Raji (cell line): ENCODE measurements at regions not wholly inside any gene's neighbourhood (a gene's known extent, or its start where the extent isn't known, plus 50 kb on each side); places are given as distances from the start of the nearest gene placed in this dataset.

Source experiments
- POLR2A ChIP-seq: IDR thresholded peaks from 2 replicates; pipeline ENCODE4 v1.6.1; 2011; ENCODE audit warnings: low read depth, low read length, control low read depth; ENCODE audit not compliant: insufficient read depth

- TF ChIP-seq POLR2A, result no peak
Measured at GRCh38 chr10:78959924-78960285, 108.9 kb upstream of the ZMIZ1 start.

- TF ChIP-seq POLR2A, result no peak
Measured at GRCh38 chr10:78960316-78960800, 108.4 kb upstream of the ZMIZ1 start.

DNA sequence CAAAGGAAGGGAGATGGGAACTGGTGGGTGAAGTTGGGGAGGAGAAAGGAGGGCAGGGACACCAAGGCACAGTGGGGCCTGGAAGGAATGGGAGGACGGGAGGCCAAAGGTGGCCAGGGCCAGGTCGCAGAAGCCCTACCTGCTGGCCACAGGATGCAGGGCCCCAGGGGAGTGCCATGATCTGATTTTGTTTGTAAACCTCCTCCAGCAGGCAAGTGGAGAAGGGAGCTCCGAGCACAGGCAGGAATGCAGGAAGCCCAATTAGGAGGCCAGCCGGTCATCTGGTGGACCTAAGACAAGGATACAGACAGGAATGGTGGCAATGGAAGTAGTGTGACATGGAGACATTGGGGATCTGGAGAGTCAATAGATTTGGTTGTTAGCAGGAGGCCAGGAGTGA lies 107.0 kb upstream of the ZMIZ1 start:
- no peak for TF ChIP-seq POLR2A

DNA sequence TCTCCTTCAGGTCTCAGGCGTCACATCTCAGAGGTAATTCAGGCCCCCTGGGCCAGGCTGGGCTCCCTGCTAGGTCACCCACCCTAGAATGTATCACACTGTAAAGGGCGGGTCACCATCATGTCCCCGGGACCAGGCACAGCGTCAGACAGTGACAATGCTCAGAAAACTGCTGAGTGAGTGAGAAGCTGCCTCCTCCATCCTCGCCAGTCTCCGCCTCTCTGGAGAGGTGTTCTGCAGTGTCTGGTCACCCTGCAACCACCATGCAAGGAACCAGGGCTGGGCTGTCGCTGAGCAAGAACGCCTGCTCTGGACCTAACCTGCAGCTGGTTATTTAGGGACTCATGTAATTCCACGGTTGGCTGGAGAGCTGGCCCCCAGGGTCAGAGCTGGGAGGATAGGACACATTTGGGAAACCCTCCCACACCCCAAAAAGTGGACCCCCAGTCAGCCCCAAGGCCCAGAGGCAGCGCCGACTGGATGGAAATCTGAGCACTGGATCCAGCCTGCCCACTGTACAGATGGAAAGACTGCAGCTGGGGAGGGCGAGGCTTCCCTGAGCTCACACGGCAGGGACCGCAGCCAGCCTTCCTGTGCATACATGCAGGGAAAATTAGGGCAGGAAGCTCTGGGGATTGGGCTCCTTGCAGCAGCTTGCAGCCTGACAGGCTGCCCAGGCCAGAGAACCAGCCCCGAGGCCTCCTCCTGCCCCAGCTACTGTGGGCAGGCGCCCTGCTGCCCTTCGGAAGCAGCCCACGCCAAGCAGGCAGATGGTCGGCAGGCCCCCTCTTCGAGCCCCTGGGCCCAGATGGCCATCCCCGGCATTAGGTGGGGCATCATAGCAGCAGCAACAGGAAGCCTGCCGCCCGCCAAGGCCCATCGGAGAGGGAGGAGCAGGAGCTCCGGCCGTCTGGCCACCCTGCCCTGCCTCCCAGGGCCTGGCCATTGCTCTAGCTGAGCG lies 105.4 kb upstream of the ZMIZ1 start:
- TF ChIP-seq POLR2A, result no peak

DNA sequence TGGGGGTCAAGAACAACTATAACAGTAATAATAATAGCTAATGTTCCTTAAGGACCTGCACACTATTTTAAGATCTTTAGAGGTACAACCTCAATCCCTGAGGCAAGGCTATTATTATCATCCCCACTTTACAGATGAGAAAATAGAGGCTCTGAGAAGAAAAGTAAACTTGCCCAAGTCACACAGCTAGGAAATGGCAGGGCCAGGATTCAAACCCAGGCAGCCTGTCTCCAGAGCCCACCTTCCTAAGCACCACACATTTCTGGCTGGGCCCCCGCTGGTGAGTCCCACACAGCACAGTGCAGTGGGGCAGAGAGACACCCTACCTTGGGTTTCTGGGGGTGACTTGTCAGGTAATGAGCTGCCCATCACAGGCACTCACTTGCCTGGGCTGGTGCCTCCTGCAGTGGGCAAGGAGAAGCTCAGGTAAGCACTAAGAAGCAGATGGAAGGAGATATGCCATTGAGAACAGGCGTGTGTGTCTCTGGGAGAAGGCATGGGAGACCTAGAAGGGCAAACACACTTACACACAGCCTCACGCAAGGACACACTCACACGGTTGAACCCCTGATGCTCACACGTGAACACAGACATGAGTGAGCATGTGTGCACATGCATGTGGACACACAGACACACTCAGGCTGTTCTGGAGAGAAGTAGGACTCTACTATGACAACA lies 104.4 kb upstream of the ZMIZ1 start:
- TF ChIP-seq POLR2A, result no peak

GRCh38 chr10:78964952-78965633 lies 103.7 kb upstream of the ZMIZ1 start:
- TF ChIP-seq POLR2A, result no peak

DNA sequence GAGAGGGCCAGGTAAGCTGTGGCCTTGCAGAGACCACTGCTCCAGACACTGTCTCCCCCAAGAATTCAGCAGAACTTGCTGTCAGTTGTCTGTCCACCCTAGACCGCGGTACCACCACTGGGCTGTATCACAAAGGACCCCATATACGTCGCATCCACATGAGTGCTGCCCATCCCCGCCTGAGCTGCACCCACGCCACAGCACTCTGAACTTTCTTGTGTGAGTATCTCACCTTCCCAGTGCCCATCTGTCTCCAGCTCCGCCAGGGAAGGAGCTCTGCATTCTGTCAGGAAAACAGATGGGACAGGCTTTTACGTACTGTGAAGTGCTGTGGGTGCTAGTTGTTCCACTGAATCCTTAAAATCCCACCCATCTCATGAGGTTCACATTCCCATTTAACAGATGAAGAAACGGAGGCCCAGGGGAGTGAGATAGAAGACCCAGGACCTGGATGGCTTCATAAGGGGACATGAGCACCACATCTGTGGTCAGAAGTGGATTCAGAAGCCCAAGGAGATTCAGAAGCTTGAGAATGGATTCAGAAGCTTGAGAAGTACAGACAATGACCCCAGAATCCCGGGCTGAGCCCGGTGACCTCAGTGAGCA lies 102.5 kb upstream of the ZMIZ1 start:
- TF ChIP-seq POLR2A, result no peak

DNA sequence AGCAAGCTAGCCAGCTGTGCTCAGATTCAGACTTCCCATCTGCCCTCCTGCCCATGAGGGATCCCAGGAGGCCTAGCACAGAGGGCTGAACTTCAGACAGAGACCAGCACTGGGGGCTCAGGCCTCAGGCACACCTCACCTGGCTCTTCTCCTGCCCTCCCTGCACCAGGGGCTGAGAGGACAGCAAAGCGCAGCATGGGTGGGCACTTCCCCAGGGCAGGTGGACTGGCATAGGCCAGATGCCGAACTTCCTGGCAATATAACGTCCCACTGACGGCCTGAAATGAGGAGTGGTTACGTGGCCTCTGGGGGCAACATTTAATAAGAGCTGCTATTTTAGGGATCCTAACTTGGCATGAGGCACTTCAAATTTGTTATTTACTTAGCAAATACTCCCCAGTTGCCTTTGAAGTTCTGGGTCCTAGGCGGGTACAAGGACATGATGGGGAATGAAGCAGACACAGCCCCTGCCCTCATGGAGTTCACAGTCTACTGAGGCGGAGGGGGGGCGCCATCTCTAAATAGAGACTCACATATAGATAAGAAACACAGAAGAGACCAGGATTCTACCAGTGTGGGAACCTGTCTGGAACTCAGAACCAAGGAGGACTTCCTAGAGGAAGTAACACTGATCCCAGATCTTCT lies 101.8 kb upstream of the ZMIZ1 start:
- TF ChIP-seq POLR2A, result no peak

DNA sequence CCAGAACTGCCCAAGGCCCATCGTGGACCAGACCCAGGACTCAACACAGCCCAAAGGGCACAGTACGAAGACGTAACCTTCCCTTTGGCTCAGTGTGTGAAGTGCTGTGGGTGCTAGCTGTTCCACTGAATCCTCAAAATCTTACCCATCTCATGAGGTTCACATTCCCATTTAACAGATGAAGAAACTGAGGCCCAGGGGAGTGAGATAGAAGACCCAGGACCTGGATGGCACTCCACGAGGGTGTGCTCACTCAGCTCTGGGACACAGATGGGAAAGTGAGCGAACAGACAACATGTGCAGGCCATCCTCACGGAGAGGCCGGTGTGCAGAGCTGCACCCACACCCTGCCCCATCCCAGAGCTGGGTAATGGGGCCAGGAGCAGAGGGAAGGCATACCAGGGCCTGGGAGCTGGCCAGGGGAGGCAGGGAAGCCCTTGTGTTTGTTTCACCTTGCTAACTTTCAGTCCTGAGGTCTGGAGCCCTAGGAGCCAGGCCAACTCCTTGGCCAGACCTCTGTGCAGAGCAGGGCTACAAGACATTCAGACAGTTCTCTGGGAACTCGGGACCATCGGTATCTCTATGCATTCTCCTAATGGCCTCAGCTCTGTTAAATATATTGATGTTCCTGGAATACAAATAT lies 100.3 kb upstream of the ZMIZ1 start:
- TF ChIP-seq POLR2A, result no peak

- no peak for TF ChIP-seq POLR2A
Measured at GRCh38 chr10:78968943-78969342, 99.8 kb upstream of the ZMIZ1 start.

- no peak for TF ChIP-seq POLR2A
Measured at GRCh38 chr10:78969719-78970118, 99.0 kb upstream of the ZMIZ1 start.

- TF ChIP-seq POLR2A, result no peak
Measured at GRCh38 chr10:78970261-78970660, 98.5 kb upstream of the ZMIZ1 start.

DNA sequence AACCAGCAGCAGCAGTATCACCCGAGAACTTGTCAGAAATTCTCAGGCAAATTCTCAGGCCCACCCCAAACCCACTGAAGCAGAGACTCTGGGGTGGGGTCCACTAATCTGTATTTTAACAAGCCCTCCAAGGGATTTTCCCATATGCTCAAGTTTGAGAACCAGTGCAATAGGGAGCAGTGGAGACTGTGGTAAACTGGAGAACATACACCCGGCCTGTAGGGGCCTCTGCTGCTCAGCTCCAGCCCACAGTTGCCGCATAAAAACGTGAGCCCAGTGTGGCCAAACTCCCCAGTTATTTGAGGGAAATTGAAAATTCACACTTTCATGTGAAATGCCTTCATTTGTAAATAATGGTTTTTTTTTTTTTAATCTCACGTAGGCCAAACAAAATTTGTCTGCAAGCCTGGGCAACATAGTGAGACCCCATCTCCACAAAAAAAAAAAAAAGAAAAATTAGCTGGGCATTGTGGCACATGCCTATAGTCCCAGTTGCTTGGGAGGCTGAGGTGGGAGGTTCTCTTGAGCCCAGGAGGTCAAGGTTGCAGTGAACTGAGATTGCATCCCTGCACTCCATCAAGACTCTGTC lies 97.6 kb upstream of the ZMIZ1 start:
- no peak for TF ChIP-seq POLR2A
